Activated CD8-positive, alpha-beta memory T cell treated with anti-CD3 and anti-CD28 coated beads for 1 hour (primary cell): ENCODE measurements at regions not wholly inside any gene's neighbourhood (a gene's known extent, or its start where the extent isn't known, plus 50 kb on each side); places are given as distances from the start of the nearest gene placed in this dataset.

ENCODE experiments used
- DNase-seq, 2 donors: peaks; one replicate each; pipeline ENCODE4 v3.0.0-alpha.2; 2020; ENCODE audit warnings: low read depth in 1 of 2; ENCODE audit errors: extremely low read depth in 1 of 2

DNA sequence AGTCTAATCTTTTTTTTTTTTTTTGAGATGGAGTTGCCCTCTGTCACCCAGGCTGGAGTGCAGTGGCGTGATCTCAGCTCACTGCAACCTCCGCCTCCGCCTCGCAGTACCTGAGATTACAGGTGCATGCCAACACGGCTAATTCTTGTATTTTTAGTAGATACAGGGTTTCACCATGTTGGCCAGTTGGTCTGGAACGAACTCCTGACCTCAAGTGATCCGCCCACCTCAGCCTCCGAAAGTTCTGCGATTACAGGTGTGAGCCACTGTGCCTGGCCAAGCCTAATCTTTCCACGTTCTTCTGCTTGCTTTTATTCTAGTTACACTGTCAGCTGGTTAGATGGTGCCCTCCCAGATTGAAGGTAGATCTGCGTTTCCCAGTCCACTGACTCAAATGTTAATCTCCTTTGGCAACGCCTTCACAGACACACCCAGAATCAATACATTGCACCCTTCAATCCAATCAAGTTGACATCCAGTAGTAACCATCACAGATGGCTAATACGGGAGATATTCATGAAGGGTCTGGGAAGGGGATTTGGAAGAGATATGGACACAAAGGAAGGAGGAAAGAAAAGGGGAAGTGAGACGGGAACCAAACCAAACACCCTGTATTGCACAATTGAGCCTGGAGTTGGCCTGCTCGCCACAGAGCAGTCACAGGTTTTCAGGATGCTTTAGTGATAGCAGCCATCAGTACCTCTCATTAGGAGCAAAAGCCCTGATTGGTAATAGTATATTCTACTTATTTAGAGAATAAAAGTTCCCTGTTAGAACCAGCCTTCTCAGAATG lies 229.8 kb downstream of the PIK3C3 start:
- no peak for DNase-seq

DNA sequence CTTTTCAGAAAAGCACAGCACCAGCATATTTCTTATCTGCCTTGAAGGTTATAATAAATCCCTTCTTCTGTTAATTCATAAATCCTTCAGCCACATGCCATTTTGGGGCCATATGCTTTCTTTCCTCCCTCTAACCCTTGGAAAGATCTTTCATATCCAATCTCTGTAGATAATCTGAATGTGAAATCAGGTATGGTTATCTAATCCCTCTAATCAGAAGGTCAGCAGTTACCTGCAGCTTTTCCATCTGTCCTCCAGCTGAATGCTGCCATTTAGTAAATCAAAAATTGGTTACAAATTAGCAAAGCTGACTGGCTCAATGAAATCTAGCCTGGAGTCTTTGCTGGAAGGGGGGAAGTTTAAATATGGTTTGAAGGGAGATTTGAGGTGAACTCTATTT lies 230.5 kb downstream of the PIK3C3 start:
- no peak for DNase-seq

GRCh38 chr18:42187611-42188380 lies 232.8 kb downstream of the PIK3C3 start:
- DNase-seq: no peak

DNA sequence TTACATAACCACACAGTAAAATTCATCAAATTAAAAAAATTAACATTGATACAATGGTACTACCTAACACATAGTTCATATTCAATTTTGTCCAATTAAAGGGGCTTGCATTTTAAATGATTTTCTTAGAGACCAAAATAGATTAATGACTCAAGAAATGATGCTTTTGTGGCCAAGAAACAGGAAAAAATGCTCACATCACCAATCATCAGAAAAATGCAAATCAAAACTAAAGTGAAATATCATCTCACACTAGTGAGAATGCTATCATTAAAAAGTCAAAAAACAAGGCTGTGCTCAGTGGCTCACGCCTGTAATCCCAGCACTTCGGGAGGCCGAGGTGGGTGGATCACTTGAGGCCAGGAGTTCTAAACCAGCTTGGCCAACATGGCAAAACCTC lies 235.6 kb downstream of the PIK3C3 start:
- DNase-seq: no peak

GRCh38 chr18:42192251-42193248 lies 237.5 kb downstream of the PIK3C3 start:
- DNase-seq: no peak

DNA sequence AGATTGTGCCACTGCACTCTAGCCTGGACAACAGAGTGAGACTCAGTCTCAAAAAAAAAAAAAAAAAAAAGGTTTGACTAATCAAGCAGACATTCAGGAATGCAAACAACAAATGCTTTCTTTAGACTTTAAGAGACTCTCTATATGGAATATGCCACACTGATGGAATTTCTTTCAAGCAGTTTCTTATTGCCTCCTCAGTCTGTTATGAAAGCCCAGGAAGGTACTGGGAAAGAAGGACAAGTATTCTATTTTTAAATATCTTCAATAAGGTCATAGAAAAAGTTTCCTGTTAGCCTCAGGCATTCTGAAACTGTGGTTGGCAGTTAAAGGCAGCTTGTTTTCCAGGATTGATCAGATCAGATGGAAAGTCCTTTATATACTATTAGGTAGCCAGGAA lies 241.6 kb downstream of the PIK3C3 start:
- DNase-seq: no peak

- no peak for DNase-seq
These were observed 246.1 kb downstream of the PIK3C3 start for GRCh38 chr18:42201137-42201536.

DNA sequence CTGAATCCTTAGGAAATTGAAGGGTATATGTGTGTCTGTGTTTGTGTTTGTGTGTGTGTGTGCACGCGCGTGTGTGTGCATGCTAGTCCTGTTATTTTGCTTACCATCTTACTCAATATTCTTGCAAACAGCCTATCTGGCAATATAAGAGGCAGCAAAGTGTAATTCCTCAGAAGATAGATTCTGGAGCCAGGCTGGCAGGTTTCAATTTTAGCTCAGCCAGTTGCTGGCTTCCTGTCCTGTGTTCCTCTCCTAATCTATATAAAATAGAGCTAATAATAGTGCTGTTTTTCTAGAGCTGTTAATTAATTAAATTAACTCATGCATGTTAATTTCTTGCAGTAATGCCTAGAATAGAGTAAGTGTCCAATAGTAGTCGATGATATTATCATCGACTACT lies 256.2 kb downstream of the PIK3C3 start:
- no peak for DNase-seq

GRCh38 chr18:42222557-42222956 lies 267.5 kb downstream of the PIK3C3 start:
- no peak for DNase-seq

- DNase-seq: no peak
These were observed 273.5 kb downstream of the PIK3C3 start for GRCh38 chr18:42228581-42228980.

GRCh38 chr18:42229211-42230210 lies 274.5 kb downstream of the PIK3C3 start:
- no peak for DNase-seq

DNA sequence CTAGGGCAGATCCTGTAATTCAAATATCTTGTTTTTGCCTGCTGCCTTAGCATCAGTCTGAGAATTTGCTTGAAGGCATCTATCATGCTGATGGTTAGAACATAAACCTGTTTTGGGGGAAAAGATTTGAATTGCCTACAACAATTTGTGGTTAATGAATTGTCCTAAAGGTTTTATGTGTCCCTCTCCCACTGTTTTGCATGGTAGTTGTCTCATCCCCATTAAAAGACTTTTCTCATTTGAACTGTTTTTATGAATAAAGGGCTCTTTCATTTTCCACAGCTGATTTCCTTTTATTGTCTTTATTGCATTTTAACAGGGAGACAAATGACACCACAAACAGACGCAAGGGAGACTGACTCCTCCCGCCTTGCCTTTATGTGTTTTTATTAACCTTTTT lies 275.6 kb downstream of the PIK3C3 start:
- no peak for DNase-seq

DNA sequence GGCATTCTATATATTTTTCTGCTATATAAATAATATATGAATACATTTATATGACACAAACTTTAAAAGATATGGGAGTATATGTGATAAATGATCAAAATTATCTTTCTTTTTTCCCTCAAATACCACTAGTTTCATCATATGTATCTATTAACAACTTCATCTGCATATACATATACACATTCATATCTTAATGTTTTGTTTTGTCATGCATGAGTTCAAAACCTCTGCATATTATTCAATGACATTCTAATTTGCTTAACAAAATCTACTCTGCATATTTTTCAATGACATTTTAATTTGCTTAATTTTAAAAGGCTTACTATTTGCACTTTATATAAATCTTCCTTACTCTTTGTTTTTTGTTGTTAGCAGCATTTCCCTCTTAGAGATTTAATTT lies 276.2 kb downstream of the PIK3C3 start:
- no peak for DNase-seq

GRCh38 chr18:42231796-42232195 lies 276.8 kb downstream of the PIK3C3 start:
- no peak for DNase-seq

GRCh38 chr18:42233908-42234307 lies 278.9 kb downstream of the PIK3C3 start:
- no peak for DNase-seq

GRCh38 chr18:42242758-42243157 lies 287.7 kb downstream of the PIK3C3 start:
- no peak for DNase-seq

DNA sequence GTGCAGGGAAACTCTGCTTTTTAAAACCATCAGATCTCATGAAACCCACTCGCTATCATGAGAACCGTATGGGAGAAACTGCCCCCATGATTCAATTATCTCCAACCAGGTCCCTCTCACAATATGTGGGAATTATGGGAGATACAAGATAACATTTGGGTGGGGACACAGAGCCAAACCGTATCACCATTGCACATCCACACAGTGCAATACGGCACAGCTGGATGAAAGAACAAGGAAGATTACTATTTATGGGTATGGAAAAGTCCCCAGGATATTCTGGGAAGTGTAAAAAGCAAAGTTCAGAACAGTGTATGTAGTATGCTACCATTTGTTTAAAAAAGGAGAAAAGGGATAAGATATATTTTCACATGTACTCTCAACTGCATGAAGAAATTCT lies 290.1 kb downstream of the PIK3C3 start:
- no peak for DNase-seq

DNA sequence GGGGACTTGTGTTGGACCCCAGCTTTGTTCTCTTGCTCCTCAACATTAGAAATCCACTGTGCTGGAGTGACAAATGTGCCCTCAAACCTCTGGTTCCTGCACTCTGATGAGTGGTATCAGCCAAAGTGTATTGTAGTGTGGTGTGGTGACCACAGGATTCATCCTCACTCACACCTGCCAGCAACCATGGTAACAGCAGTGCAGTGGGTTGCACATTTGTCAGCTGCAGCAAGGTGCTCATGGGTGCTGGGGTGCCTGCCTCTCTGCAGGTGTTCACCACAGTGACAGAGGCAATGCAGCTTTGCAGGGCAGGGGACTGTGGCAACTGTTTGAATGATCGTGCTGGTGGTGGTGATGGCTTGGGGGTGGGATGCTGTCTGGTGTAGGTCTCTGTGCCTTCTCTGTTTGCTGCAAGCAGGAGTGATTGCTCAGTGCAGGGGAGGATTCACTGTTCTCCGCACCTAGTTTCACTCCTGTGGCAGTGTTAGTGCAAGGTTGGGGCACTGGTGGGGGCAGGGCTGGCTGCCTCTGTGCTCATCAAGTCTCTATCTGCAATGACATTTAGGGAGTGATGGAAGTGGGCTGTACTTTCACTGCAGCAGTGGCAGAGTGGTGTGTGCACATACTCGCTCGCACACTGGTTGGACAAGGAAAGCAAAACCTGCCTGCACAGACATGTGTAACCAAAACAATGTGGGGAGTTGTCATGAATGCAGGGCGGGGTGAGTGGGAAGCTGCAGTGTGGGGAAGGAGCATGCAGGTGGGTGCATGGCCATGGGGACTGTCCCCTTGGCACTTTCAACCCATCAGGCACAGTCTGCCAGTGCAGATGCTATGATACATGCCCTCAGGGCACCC lies 301.1 kb downstream of the PIK3C3 start:
- no peak for DNase-seq
